GM19467 (cell line): ENCODE measurements at regions not wholly inside any gene's neighbourhood (a gene's known extent, or its start where the extent isn't known, plus 50 kb on each side); places are given as distances from the start of the nearest gene placed in this dataset.

ENCODE experiments used
- ATAC-seq: cut with Tn5 transposase; IDR thresholded peaks from one replicate; pipeline ENCODE4 v1.9.1; 2021; ENCODE audit warnings: mild to moderate bottlenecking, moderate library complexity; ENCODE audit not compliant: unreplicated experiment

DNA sequence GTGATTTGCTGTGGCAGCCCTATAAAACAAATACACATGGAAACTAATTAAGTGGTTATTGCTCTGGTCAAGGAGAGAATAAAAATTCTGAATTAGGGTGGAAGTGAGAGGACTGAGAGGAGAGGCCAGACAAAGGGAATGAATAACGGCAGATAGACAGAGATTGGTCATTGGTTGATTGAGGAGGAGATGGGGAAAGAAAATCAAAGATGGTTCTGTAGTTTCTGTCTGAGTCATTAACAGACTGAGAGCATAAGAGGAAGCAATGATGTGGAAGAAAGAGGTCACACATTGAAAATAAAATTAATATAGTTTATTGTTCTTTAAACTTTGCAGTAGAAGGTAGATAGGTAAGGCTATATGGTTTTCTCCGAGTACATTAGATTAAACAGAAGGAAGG is 469.8 kb downstream of the ACTL7B start:
- no peak for ATAC-seq

DNA sequence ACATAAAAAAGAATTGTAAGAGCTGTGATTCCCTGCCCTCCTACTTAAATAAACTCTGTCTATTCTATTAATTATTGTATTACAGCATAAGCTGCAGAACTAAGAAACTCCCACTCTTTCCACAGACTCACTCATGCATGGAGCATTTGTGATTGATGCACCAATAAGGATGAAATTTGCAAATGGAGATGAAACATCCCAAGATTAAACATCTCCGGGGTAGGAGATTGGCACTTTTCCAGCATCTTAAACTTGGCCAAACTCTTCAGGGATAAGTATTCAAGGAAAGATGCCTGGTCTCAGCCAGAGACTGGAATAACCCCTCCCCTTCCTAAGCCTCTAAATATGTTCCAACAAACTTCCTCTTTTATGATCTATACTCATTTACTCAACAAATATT is 472.0 kb downstream of the ACTL7B start:
- no peak for ATAC-seq

DNA sequence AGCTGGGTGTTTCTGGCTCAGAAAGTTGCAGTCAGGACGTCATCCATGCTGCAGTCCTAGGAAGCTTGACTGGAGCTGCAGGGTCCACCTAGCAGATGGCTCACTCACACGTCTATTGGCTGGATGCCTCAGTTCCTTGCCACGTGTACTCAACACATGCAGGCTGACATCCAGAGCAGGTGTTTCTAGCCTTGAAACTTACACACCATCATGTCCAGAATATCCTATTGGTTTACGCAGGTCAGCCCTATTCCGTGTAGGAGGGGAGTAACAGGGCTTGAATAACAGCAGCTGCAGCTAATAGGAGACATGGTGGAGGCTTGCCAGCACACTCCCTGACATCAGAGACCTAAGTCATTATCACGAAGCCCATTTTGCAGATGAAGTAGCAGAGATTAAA is 473.5 kb downstream of the ACTL7B start:
- no peak for ATAC-seq

DNA sequence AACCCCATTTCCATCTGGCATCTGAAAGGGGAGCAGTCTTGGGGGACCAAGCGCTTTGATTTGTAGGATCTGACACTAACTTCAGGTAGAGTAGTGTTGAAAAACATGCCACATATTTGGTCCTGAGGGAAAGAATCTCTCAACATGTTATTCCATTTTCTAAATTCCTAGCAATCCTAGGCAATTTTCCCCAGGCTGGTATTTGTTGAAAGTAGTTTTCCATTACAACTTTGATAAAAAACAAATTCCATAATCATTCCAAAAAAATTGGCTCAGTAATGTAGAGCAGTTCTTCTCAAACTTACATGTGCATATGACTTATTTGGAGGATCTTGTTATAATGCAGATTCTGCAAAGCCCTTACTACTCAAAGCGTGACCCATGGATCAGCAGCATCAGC is 477.9 kb downstream of the ACTL7B start:
- no peak for ATAC-seq

DNA sequence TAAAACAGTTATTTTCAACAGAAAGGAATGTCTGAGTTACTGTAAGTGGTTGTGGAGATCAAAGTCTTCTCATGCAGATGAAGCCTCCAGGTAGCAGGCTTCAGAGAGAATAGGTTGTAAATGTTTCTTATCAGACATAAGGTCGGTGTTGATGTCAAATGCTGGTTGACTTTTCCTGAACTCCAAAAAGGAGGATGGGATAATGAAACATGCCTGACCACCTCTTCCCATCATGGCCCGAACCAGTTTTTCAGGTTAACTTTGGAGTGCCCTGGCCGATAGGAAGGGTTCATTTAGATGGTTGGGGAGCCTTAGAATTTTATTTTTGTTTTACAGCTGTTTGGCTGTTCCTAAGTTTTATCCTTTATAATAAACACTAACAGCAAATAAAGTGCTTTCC is 478.4 kb downstream of the ACTL7B start:
- no peak for ATAC-seq

DNA sequence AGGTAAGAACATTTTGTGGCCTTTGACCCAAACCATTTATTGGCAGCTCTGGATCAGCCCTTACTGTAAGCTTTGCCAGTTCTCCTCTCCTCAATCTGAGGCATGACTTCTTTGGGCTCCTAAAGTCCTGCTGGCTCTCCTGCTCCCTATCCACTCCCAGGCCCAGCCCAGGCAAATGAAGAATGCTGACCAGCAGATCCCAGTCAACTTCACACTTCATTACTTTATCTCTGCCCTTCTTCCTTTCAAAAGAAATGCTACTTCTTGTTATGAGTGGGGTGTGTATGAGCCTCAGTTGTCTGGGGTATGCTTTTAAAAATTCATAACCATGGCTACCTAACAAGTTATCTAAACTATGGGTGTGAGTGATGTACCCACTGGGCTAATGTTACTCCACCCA is 479.6 kb downstream of the ACTL7B start:
- no peak for ATAC-seq

DNA sequence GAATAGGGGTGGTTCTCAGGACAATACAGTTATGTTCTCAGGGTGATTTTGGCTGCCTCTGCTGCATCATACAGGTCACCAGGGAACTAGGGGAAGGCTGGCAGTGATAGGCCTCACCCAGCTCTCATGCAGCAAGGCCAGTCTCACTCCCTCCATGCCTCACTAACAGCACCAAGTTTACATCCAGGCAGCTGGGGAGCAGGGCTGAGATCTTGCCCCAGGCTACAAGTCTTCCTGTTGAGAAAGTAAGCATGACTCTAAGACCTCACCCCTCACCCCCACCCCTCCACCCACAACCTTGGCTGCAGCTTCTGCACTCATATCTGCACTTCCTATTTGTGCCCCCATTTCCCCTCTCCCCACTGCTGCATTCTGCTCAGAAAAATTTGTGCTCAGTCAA is 481.2 kb downstream of the ACTL7B start:
- ATAC-seq = no peak

DNA sequence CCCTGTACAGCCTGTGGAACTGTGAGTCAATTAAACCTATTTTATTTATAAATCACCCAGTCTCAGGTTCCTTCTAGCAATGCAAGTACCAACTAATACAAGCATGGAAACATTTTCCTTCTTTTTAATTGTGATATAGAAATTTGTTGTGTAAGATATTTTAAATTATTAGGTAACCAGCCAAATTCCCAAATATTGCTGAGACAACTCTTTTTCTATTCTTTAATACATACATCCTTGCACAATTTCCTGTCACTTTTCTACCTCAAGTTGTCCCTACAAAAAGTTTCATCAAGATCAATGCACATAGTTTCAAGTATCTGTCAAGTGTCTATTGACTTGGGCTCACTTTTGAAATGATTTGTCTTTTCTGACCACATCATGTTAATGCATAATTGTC is 488.6 kb downstream of the ACTL7B start:
- ATAC-seq = no peak

DNA sequence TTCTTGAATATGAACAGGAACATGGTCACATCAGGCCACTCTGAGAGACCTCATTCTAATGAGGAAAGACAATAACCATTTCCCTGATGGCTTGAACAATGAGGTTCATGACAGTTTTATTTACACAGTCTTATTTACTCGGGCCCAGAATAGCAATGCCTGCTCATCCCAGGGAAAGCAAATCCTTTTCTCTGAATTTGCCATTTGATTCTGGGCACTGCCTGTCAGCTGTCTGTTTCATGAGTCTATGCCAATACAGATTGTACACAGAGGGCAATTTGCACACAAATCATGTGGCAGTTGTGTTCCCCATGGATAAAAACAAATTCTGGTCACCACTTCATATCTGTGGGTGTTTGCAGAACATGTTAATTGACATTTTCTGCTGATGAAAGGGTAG is 492.5 kb downstream of the ACTL7B start:
- ATAC-seq = no peak

DNA sequence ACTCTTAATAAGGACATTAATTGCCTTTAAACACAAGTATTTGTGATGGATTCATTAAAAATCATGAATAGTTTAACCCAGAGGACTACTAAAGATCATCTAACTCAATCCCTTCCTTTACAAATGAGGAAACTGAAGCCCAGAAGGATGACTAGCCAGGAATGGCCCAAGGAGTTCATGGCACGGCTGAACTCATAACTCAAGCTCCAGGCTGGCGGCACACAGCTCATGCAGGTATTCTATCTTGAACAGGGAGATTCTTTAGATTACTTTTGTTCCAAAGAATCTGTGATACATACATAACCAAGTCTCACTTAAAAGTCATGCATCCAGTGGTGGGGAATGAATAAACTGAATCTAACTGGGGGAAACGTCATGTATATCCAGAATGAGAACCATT is 495.5 kb downstream of the ACTL7B start:
- ATAC-seq = no peak

DNA sequence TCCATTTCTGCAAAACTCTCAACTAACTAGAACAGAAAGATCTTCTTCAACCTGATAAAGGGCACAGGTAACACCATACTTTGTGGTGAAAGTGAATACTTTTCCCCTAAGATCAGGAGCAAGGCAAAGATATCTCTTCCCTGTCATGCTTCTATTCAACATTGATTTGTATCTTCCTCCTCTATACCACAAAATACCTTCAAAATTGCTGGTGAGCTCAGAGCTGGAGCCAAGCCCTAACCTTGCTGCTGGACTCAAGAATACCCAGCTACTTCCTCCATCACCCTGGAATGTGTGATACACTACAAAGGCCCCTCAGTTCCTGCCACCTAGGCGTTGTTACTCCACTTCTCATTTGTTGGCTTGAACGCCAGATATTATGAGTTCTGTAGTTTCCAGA is 499.0 kb downstream of the ACTL7B start:
- no peak for ATAC-seq

DNA sequence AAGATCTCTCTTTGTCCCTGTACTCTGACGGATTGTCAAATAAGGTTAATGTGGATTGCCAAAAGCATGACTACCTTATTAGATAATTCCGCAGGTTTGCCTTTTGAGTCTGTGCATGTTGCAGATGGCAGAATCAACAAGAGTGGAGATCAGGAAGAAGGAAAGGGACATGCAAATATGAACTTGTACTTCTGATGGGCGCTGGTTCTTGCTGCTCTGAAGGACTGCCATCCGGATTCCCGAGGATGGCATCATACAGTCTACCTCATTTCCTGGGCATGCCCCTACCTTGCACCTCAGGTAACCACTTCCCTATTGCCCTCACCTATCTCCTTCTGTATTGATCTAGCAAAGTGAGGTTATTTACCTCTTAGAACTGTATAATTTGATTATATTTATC is 504.2 kb downstream of the ACTL7B start:
- no peak for ATAC-seq

DNA sequence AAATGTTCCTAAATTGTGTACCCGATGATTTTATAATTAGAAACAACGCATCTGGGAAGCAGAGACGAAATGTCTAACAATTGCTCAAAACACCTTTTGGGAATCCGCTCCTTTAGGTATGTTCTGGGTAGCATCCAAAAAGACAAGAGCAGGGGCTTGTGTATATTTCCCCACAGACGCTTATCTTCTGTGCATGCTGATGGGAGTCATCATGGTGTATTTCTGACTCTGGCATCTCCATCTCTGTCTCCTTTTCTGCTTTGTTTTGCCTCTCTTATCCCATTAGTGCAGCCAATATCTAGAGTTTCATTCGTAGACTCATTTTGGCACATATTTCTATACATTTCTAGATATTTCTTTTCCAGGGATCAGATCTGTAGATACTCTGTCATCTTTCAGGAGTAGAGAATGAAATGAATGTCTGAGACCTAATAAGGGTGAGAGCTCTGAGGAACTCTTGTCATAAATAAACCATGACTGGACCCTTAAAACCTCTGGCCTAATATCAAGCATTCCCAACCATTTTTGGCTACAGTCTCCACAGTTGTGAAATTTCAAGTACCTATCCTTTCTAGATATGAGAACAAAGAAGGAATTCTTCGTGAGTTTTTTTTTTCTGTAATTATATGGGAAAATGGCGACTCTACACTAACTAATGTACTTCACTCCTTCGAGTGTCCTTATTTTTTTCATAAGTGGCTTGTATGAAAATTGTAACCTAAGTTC is 508.2 kb downstream of the ACTL7B start:
- no peak for ATAC-seq

DNA sequence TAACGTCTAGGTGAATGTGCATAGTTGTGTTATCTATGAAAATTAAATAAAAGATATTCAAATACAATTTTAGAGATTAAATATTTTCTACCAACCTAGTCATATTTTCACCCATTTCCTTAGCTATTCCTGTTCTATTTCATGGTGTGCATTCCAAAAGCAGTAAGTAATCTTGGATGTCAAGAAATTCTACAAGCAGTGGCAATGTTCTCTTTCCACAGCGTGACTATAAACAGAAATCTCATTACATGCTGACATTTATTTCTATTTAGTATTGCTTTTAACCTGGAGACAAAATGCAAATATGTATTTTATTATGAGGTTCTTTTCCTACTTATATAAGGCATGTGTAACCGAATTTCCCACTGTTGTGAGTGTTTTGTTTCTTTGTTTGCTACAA is 510.0 kb downstream of the ACTL7B start:
- no peak for ATAC-seq

DNA sequence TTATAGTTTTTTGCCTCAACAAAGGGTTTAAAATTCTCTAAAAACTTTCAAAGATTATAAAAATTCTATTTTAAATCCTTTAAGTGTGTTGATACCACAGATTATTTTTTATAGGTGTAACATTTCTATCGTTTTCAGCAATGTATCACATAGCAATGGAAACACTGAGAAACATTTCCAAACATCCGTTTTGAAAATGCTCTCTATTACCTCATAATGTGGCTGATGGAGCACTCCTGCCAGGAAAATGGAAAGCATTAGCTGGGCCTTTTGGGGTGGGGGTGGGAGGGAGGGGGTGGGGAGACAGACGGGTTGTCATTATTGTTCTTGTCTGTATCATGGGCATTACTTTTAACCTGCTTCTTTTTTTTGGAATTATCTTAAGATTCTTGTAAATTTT is 516.5 kb downstream of the ACTL7B start:
- ATAC-seq = no peak

DNA sequence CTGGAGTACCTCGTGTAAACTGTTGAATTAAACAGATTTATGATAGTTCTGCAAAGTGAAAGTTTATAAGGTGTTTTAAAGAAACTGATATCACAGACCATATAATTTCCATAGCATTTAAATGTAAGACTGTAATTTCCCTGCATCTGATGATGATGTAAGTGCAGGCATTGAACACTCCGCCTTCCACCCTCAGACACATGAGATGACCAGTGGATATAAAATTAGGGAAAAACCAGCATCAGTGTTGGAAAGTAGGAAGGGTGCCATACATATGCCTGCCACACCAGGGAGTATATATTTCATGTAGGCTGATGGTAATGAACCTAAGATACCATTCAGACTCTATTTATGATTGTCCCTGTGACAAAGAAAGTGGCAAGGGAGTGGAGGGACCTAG is 519.2 kb downstream of the ACTL7B start:
- no peak for ATAC-seq

DNA sequence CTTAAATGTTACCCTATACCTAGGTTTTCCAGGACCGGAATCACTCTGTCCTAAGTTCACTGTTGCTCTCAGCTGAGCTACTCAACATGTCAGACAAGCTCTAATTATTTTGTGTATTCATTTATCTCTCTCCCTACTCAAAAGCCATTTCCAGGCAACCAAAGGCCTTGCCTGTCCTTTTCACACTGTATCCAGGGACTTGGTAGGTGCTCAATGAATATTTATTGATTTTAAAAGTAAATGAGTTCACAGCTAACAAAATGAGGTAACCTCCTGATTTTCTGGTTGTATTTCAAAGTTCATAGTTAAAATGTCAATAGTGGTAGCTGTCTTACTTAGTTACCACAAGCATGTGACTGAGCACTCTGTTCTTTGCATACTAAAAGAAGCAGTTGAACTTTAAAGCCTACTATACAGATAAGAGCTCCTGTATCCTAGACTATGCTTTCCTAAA is 522.2 kb downstream of the ACTL7B start:
- ATAC-seq = no peak

DNA sequence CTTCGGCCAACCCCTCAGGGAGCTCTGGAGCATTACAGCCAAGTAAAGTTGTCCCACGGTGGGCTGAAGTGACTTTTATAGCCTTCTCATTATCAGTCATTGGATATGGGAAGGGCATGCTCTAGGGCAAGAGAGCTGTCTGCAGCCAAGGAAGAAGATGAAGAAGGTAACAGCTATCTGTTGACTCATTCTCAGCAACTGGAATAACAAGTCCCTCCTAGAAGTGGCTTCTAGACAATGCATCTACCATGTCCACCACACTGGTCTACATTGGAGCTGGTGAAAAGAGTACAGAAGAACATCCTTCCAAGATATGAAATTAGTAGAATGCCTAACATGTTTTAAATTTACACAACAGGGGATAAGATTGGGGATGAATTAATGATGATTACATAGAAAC is 524.2 kb downstream of the ACTL7B start:
- ATAC-seq = no peak

DNA sequence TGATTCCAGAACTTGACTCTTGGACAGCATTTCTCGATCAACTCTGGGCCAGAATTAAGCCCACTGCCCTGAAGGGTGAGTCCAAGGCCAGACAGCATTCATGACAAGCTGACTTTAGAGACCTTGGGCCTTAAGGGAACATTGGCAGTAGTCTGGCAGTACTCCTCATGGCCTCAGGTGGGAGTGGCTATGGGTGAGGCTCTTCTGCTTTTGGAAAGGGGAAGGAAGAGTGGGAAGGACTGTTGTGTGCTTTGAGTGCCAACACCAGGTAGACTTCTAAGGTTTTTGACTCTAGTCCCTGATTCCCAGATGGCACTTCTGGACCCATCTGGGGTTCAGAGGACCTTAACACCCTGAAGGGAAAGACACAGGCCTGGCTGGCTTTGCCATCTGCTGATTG is 530.4 kb downstream of the ACTL7B start:
- no peak for ATAC-seq

DNA sequence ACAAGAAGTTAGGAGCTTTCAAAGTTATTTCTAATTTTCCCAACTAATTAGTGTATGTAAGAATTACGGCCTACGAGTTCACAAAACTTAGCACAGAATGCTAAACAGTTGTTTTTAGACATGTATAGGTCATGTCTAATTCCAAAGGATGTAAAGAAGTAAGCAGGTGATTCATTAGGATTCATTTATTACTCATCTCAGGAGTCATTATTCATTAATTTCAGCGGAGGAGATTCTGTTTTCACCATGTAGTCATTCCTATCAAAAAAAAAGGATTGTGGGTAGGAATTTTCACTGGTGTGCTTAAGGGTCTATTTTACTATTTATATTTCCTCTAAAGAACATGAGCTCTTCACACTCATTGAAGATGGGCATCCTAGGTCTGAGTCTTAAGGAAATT is 532.2 kb downstream of the ACTL7B start:
- ATAC-seq = no peak

DNA sequence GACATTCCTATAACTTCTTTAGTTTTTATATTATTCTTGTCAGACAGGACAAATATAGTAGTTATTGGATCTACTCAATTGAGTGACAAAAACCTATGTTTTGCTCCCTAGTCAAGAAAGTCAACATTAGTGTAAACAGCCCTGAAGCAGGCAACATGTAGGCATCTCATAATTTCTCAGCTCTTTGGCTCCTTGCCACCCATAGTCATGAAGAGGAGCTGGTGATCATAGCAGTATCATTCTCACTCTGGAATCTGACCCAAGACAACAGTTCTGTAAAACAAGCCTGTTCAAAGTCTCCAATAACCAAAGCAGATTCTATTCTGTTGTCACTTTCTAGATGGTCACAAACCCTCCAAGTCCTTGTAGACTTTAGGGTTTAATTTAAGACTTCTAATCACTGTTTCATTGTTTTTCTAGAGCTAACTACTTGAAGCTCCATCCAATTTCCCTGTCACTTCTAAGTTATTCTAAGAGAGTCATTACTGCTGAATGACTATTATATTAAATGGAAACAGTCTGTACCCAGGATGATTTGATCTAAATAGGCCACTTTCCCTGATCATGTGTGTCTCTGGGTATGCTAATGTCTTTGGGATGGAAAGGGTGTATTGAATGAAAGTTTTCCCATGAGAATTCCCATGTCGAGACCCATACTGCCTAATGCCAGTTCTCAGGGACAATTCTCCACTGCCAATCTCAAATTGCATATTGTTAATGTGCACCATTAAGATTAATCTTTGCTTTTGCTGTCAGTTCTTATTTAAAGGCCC is 533.3 kb downstream of the ACTL7B start:
- ATAC-seq = no peak

DNA sequence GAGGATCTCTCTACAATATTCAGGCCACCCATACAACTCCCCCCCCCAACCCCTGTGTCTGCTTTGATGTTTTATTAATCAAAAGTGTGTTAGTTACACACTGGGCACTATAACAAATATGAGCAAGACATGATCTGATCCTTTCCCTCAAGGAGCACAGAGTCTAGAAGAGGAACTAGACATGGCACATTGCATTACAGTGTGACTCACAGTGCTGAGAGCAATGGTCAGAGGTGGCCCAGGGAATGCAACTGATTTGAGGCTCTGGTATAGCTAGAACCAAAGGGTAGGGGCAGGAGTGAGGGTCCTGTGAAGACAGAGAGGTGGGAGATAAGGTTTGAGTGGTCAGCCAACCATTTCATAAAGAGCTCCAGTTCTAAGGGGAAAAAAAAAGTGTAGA is 539.2 kb downstream of the ACTL7B start:
- no peak for ATAC-seq

DNA sequence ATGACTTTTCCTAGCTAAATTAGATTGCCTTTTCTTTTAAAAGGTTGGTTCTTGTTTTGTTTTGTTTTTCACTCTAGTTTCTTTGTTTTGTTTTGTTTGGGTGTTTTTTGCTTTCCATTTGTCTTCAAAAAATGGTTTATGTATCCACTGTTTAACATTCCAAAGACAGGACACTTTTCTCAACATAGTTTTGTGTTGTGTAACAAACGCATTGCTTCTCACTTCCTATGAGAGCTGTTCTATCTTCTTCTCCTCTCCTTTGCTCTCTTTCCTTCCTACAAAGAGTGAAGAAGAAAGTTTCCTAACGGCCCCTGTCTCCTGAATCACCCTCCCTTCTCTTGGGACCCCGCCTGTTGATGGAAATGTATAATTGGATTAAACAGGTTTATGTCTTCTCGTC is 539.7 kb downstream of the ACTL7B start:
- ATAC-seq = no peak
